ENCODE measurements at regions not wholly inside any gene's neighbourhood (a gene's known extent, or its start where the extent isn't known, plus 50 kb on each side); places are given as distances from the start of the nearest gene placed in this dataset.

GRCh38 chr4:124417371-124417770, 295.2 kb downstream of the ANKRD50 start:
- Histone ChIP-seq H3K4me2 (ENCODE audit: control insufficient read depth, extremely low read depth, insufficient read depth, low read depth, low read length) (no peak overlapping the region), H3K36me3 (ENCODE audit: control insufficient read depth in 2 of 2, extremely low read depth in 1 of 2, insufficient read depth in 2 of 2, low read length in 2 of 2) (no peaks in the 10 kb centered on the region), H3K79me2 (ENCODE audit: control insufficient read depth, insufficient read depth, low read length) (no peaks in the 10 kb centered on the region), H3K9me1 (ENCODE audit: control insufficient read depth, extremely low read depth, insufficient read depth, low read length) (no peaks in the 10 kb centered on the region), H2AFZ (ENCODE audit: control insufficient read depth, low read length) (no peak overlapping the region), H3K27ac (ENCODE audit: control insufficient read depth, insufficient read depth, low read length) (no peak overlapping the region), H3K9me3 (ENCODE audit: control insufficient read depth, low read depth, low read length) (no peaks in the 10 kb centered on the region), H4K20me1 (ENCODE audit: control insufficient read depth, extremely low read depth, insufficient read depth, low read length) (no peaks in the 10 kb centered on the region), H3K4me1 (ENCODE audit: control insufficient read depth, extremely low read depth, insufficient read depth, low read length) (peaks cover 7% of the 10 kb centered on the region), H3K9ac (ENCODE audit: control insufficient read depth, extremely low read depth, insufficient read depth, low read length) (no peak overlapping the region), H3K27me3 (ENCODE audit: control insufficient read depth, extremely low read depth, insufficient read depth, low read length) (no peaks in the 10 kb centered on the region), H3K4me3 (ENCODE audit: control insufficient read depth in 2 of 3, extremely low read depth in 1 of 3, insufficient read depth in 2 of 3, low read depth in 1 of 3, low read length in 3 of 3) (no peak overlapping the region)
- FAIRE-seq (no peak), DNase-seq (ENCODE audit: low read depth, low spot score) (no peak)
- TF ChIP-seq CTCF (optimal IDR thresholded peaks at IDR 0.05 in 1 of 3, IDR thresholded peaks at IDR 0.05 in 1 of 3, conservative IDR thresholded peaks at IDR 0.05 in 1 of 3; ENCODE audit: extremely low read depth in 1 of 3, insufficient read depth in 2 of 3, low read length in 3 of 3) (no peak), EZH2 (IDR thresholded peaks at IDR 0.05; ENCODE audit: low read length) (no peak)
- dilution Hi-C loops (cut with MboI; ENCODE audit: extremely low pct_ligation_motif_present, low sequenced_read_pairs): no loop called here

- Histone ChIP-seq H4K20me1 (ENCODE audit: control insufficient read depth, extremely low read depth, insufficient read depth, low read length) (no peaks in the 10 kb centered on the region), H3K4me1 (ENCODE audit: control insufficient read depth, extremely low read depth, insufficient read depth, low read length) (peaks cover 5% of the 10 kb centered on the region), H3K79me2 (ENCODE audit: control insufficient read depth, insufficient read depth, low read length) (no peaks in the 10 kb centered on the region), H3K9me3 (ENCODE audit: control insufficient read depth, low read depth, low read length) (no peaks in the 10 kb centered on the region), H3K27ac (ENCODE audit: control insufficient read depth, insufficient read depth, low read length) (no peak overlapping the region), H3K36me3 (ENCODE audit: control insufficient read depth in 2 of 2, extremely low read depth in 1 of 2, insufficient read depth in 2 of 2, low read length in 2 of 2) (no peaks in the 10 kb centered on the region), H3K9me1 (ENCODE audit: control insufficient read depth, extremely low read depth, insufficient read depth, low read length) (no peaks in the 10 kb centered on the region), H3K4me2 (ENCODE audit: control insufficient read depth, extremely low read depth, insufficient read depth, low read depth, low read length) (no peak overlapping the region), H3K4me3 (ENCODE audit: control insufficient read depth in 2 of 3, extremely low read depth in 1 of 3, insufficient read depth in 2 of 3, low read depth in 1 of 3, low read length in 3 of 3) (no peak overlapping the region), H3K27me3 (ENCODE audit: control insufficient read depth, extremely low read depth, insufficient read depth, low read length) (no peaks in the 10 kb centered on the region), H2AFZ (ENCODE audit: control insufficient read depth, low read length) (no peak overlapping the region), H3K9ac (ENCODE audit: control insufficient read depth, extremely low read depth, insufficient read depth, low read length) (no peak overlapping the region)
- no peak for TF ChIP-seq CTCF (optimal IDR thresholded peaks at IDR 0.05 in 1 of 3, IDR thresholded peaks at IDR 0.05 in 1 of 3, conservative IDR thresholded peaks at IDR 0.05 in 1 of 3; ENCODE audit: extremely low read depth in 1 of 3, insufficient read depth in 2 of 3, low read length in 3 of 3)
- no peak for TF ChIP-seq EZH2 (IDR thresholded peaks at IDR 0.05; ENCODE audit: low read length)
- dilution Hi-C loops (cut with MboI; ENCODE audit: extremely low pct_ligation_motif_present, low sequenced_read_pairs): no loop called here
- no peak for DNase-seq (ENCODE audit: low read depth, low spot score)
- FAIRE-seq: no peak
Measured at GRCh38 chr4:124420166-124420695, 292.3 kb downstream of the ANKRD50 start.
